SK-N-MC (cell line): ENCODE measurements at regions not wholly inside any gene's neighbourhood (a gene's known extent, or its start where the extent isn't known, plus 50 kb on each side); places are given as distances from the start of the nearest gene placed in this dataset.

Experiments used
- EZH2 ChIP-seq: fragments of 200-600 bp; sonication (generic); IDR thresholded peaks from one replicate; pipeline ENCODE4 v1.6.1; 2017; ENCODE audit warnings: antibody characterized with exemption
- POLR2AphosphoS5 ChIP-seq: IDR thresholded peaks from 2 replicates; pipeline ENCODE4 v1.6.1; 2012; ENCODE audit warnings: mild to moderate bottlenecking, low read depth, low read length, borderline replicate concordance

DNA sequence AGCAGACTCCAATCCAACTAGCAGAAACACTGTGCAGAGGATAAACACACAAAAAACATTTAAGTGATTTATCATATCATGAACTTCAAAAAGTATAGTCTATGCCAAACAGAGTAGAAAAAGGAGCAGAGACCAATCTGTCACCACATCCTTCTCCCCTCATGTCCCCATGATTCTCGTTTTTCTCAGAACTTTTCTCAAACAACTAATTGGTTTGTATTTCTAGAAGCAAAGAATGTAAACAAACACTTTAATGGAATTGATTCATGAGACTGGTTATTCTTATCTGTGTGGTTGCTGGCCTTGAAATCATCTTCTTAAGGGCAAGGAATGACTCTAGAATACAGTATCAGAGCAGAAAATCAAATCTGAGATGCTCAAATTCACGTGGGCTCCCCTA, 294.2 kb upstream of the THBS1 start:
- TF ChIP-seq EZH2: no peak
- TF ChIP-seq POLR2AphosphoS5: no peak
